MM.1S (cell line): ENCODE measurements at regions not wholly inside any gene's neighbourhood (a gene's known extent, or its start where the extent isn't known, plus 50 kb on each side); places are given as distances from the start of the nearest gene placed in this dataset.

Experiments
- DNase-seq: peaks from one replicate; pipeline ENCODE4 v3.0.0-alpha.2; 2015
- H2AFZ ChIP-seq: fragments of 300-600 bp; sonication (generic); 2 replicates; pipeline ENCODE4 v1.6.0; 2016; ENCODE audit warnings: antibody characterized with exemption, low read length
- H3F3A ChIP-seq: fragments of 300-600 bp; sonication (generic); 2 replicates; pipeline ENCODE4 v1.6.1; 2016; ENCODE audit warnings: mild to moderate bottlenecking, antibody characterized with exemption, low read length, moderate library complexity, mixed read lengths; ENCODE audit not compliant: insufficient read depth
- H3K27ac ChIP-seq: fragments of 300-600 bp; sonication (generic); 2 replicates; pipeline ENCODE4 v1.5.1; 2016; ENCODE audit warnings: mild to moderate bottlenecking, low read length
- H3K27me3 ChIP-seq: fragments of 300-600 bp; sonication (generic); replicated peaks from 2 replicates; pipeline ENCODE4 v1.6.0; 2016; ENCODE audit warnings: low read length; ENCODE audit not compliant: insufficient read depth
- H3K36me3 ChIP-seq: fragments of 300-600 bp; sonication (generic); replicated peaks from 2 replicates; pipeline ENCODE4 v1.6.1; 2016; ENCODE audit warnings: mild to moderate bottlenecking, low read length, mixed read lengths; ENCODE audit not compliant: insufficient read depth
- H3K4me1 ChIP-seq: fragments of 300-600 bp; sonication (generic); 2 replicates; pipeline ENCODE4 v1.6.1; 2016; ENCODE audit warnings: low read length, mixed read lengths
- H3K4me2 ChIP-seq: fragments of 300-600 bp; sonication (generic); 2 replicates; pipeline ENCODE4 v1.6.0; 2016; ENCODE audit warnings: low read depth, low read length
- H3K4me3 ChIP-seq: fragments of 300-600 bp; sonication (generic); 2 replicates; pipeline ENCODE4 v1.5.1; 2016; ENCODE audit warnings: low read length, mixed read lengths
- H3K79me2 ChIP-seq: fragments of 300-600 bp; sonication (generic); 2 replicates; pipeline ENCODE4 v1.6.1; 2016; ENCODE audit warnings: mixed run types, low read length, mixed read lengths
- H3K9ac ChIP-seq: fragments of 300-600 bp; sonication (generic); 2 replicates; pipeline ENCODE4 v1.6.1; 2016; ENCODE audit warnings: low read length, mixed read lengths
- H3K9me2 ChIP-seq: fragments of 300-600 bp; sonication (generic); replicated peaks from 2 replicates; pipeline ENCODE4 v1.6.1; 2016; ENCODE audit warnings: mild to moderate bottlenecking, low read length, mixed read lengths; ENCODE audit not compliant: insufficient read depth
- H3K9me3 ChIP-seq: fragments of 300-600 bp; sonication (generic); replicated peaks from 2 replicates; pipeline ENCODE4 v1.6.1; 2016; ENCODE audit warnings: mild to moderate bottlenecking, low read length, mixed read lengths; ENCODE audit not compliant: insufficient read depth
- H4K20me1 ChIP-seq: fragments of 300-600 bp; sonication (generic); 2 replicates; pipeline ENCODE4 v1.6.1; 2016; ENCODE audit warnings: mild to moderate bottlenecking, low read length, moderate library complexity, mixed read lengths; ENCODE audit not compliant: insufficient read depth
- CTCF ChIP-seq: fragments of 300-600 bp; sonication (generic); IDR thresholded peaks from 2 replicates; pipeline ENCODE4 v1.5.1; 2016; ENCODE audit warnings: antibody characterized with exemption, low read length, mixed read lengths
- EZH2 ChIP-seq: fragments of 300-600 bp; sonication (generic); optimal IDR thresholded peaks from 2 replicates; pipeline ENCODE3; 2017; ENCODE audit warnings: low read depth, mild to moderate bottlenecking, antibody characterized with exemption, low read length, mixed read lengths
- EZH2phosphoT487 ChIP-seq: fragments of 300-600 bp; sonication (generic); IDR thresholded peaks from 2 replicates; pipeline ENCODE4 v1.6.1; 2018; ENCODE audit warnings: antibody characterized with exemption, low read length

GRCh38 chr17:71849783-71850768 lies 270.7 kb upstream of the SOX9 start:
- no peak overlapping the region for H3K4me2 ChIP-seq
- no peak overlapping the region for H2AFZ ChIP-seq
- H3K4me3 ChIP-seq = no peak overlapping the region
- no peaks in the 10 kb centered on the region for H3K4me1 ChIP-seq
- no peaks in the 10 kb centered on the region for H4K20me1 ChIP-seq
- no peak for TF ChIP-seq CTCF
- TF ChIP-seq EZH2 = no peak
- TF ChIP-seq EZH2phosphoT487 = no peak
- H3K27me3 ChIP-seq = no peaks in the 10 kb centered on the region
- H3K27ac ChIP-seq = no peak overlapping the region
- no peak for DNase-seq
- H3K79me2 ChIP-seq = no peaks in the 10 kb centered on the region
- H3K36me3 ChIP-seq = no peaks in the 10 kb centered on the region
- H3K9me3 ChIP-seq = no peaks in the 10 kb centered on the region
- H3K9ac ChIP-seq = no peak overlapping the region
- H3F3A ChIP-seq = no peaks in the 10 kb centered on the region
- H3K9me2 ChIP-seq = no peaks in the 10 kb centered on the region

- H3K4me2 ChIP-seq = no peak overlapping the region
- no peaks in the 10 kb centered on the region for H3K27me3 ChIP-seq
- no peaks in the 10 kb centered on the region for H4K20me1 ChIP-seq
- no peaks in the 10 kb centered on the region for H3K9me3 ChIP-seq
- H3F3A ChIP-seq = no peaks in the 10 kb centered on the region
- no peak overlapping the region for H3K27ac ChIP-seq
- no peaks in the 10 kb centered on the region for H3K79me2 ChIP-seq
- H3K9me2 ChIP-seq = no peaks in the 10 kb centered on the region
- H3K4me3 ChIP-seq = no peak overlapping the region
- no peaks in the 10 kb centered on the region for H3K4me1 ChIP-seq
- no peak for DNase-seq
- H3K36me3 ChIP-seq = no peaks in the 10 kb centered on the region
- TF ChIP-seq EZH2 = no peak
- no peak for TF ChIP-seq EZH2phosphoT487
- TF ChIP-seq CTCF = no peak
- no peak overlapping the region for H3K9ac ChIP-seq
- no peak overlapping the region for H2AFZ ChIP-seq
Measured at GRCh38 chr17:71850812-71851211, 270.0 kb upstream of the SOX9 start.

DNA sequence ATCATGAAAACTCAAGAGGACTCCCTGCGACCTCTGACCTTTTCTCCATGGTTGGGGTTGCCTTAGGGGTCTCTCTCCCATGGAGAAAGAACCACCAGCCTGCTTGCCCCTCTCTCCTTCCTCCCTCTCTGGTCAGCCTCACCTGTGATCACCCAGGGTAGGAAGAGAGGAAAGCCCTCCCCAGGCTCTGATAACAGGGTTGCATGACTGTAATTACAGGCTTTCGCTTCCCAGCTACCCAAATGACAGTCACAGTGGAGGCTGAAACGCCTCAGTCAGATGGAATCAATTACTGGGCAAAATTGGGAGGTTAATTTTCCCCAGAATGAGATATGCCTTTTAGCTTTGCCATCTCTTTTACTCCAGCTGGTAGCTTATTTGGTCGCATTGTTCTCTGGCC lies 265.8 kb upstream of the SOX9 start:
- Histone ChIP-seq H3K27ac (no peak overlapping the region), H3F3A (no peaks in the 10 kb centered on the region), H3K4me1 (no peaks in the 10 kb centered on the region), H3K4me2 (no peak overlapping the region), H3K27me3 (no peaks in the 10 kb centered on the region), H4K20me1 (no peaks in the 10 kb centered on the region), H2AFZ (no peak overlapping the region), H3K4me3 (no peak overlapping the region), H3K9ac (no peak overlapping the region), H3K36me3 (no peaks in the 10 kb centered on the region), H3K79me2 (no peaks in the 10 kb centered on the region), H3K9me3 (no peaks in the 10 kb centered on the region), H3K9me2 (no peaks in the 10 kb centered on the region)
- DNase-seq = no peak
- no peak for TF ChIP-seq EZH2
- TF ChIP-seq CTCF = no peak
- no peak for TF ChIP-seq EZH2phosphoT487
